ENCODE measurements at regions not wholly inside any gene's neighbourhood (a gene's known extent, or its start where the extent isn't known, plus 50 kb on each side); places are given as distances from the start of the nearest gene placed in this dataset.

- no peak for TF ChIP-seq CTCF (IDR thresholded peaks at IDR 0.05; ENCODE audit: low read length)
- no peak for TF ChIP-seq EZH2 (optimal IDR thresholded peaks at IDR 0.05; ENCODE audit: low read depth, low read length)
- TF ChIP-seq EZH2phosphoT487 (IDR thresholded peaks at IDR 0.05; ENCODE audit: low read length) = no peak
Observed at GRCh38 chr10:28822719-28823464, 145.6 kb downstream of the BAMBI start.
